NB4 (cell line): ENCODE measurements at regions not wholly inside any gene's neighbourhood (a gene's known extent, or its start where the extent isn't known, plus 50 kb on each side); places are given as distances from the start of the nearest gene placed in this dataset.

ENCODE experiments used
- CTCF ChIP-seq: IDR thresholded peaks from one replicate; pipeline ENCODE4 v1.5.1; 2012; ENCODE audit warnings: low read depth, low read length
- MAX ChIP-seq: IDR thresholded peaks from 2 replicates; pipeline ENCODE4 v1.6.1; 2011; ENCODE audit warnings: low read depth, low read length
- POLR2A ChIP-seq: IDR thresholded peaks from 2 replicates; pipeline ENCODE4 v1.6.1; 2011; ENCODE audit warnings: mild to moderate bottlenecking; ENCODE audit not compliant: insufficient read length; ENCODE audit errors: extremely low read depth

GRCh38 chr18:75760208-75760607 lies 332.7 kb upstream of the SMIM21 start:
- TF ChIP-seq CTCF, result no peak
- no peak for TF ChIP-seq MAX
- no peak for TF ChIP-seq POLR2A
